ENCODE measurements at regions not wholly inside any gene's neighbourhood (a gene's known extent, or its start where the extent isn't known, plus 50 kb on each side); places are given as distances from the start of the nearest gene placed in this dataset.

DNA sequence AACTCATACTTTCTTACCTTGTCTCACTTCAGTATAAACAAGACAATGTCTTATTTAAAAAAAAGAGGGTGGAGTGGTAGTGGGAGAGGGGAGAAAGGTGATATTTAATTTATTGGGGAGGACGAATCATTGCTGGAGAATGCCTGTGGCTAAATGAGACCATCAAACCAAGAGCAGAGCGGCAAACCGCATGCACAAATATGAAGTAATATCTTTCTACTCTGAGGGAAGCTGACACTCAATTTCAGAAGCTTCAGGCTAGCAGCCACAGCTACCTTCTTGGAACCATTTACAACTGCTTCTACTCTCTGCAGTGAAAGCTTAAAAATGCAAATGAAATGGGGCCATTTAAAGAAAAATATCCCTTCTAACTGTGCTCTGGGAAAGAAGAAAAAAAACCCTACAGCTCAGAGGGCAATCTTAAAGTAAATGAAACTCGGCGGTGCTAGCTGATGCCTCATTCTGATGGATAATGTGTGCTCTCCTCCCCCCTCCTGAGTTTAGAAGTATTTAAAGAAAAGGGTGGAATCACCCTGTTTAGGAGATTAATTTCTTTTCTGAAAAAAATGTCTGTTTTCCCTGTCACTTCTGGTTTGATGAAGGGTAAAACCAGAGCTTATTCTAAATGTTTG lies 178.2 kb upstream of the CAMK1G start:
- TF ChIP-seq, protein P1, sequence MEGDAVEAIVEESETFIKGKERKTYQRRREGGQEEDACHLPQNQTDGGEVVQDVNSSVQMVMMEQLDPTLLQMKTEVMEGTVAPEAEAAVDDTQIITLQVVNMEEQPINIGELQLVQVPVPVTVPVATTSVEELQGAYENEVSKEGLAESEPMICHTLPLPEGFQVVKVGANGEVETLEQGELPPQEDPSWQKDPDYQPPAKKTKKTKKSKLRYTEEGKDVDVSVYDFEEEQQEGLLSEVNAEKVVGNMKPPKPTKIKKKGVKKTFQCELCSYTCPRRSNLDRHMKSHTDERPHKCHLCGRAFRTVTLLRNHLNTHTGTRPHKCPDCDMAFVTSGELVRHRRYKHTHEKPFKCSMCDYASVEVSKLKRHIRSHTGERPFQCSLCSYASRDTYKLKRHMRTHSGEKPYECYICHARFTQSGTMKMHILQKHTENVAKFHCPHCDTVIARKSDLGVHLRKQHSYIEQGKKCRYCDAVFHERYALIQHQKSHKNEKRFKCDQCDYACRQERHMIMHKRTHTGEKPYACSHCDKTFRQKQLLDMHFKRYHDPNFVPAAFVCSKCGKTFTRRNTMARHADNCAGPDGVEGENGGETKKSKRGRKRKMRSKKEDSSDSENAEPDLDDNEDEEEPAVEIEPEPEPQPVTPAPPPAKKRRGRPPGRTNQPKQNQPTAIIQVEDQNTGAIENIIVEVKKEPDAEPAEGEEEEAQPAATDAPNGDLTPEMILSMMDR (IDR thresholded peaks at IDR 0.05; ENCODE audit: insufficient read depth in 1 of 2, low read depth in 1 of 2, low read length in 1 of 2, severe bottlenecking in 1 of 2, unreplicated experiment in 1 of 2), result no peak
- peaks cover 6% of the 10 kb centered on the region for H3K4me1 Mint-ChIP-seq (ENCODE audit: low read depth, unreplicated experiment)
- no peaks in the 10 kb centered on the region for H3K9me3 ChIP-seq
- DNase-seq, result no peak
- H3K9me3 Mint-ChIP-seq (ENCODE audit: unreplicated experiment), result peaks cover 19% of the 10 kb centered on the region
- no peak overlapping the region for H3K4me3 ChIP-seq (ENCODE audit: low read depth, low read length)
- no TSS peak for BruUV-seq (replicated peaks)
- no peaks in the 10 kb centered on the region for H3K36me3 ChIP-seq (ENCODE audit: control insufficient read depth, insufficient read depth, low read length)
- CTCF ChIA-PET, result no interaction called here
- intact Hi-C loops (cut with micrococcal nuclease; ENCODE audit: unreplicated experiment), result no loop called here
- peaks cover 38% of the 10 kb centered on the region for H3K4me1 ChIP-seq
- H3K27me3 ChIP-seq (replicated peaks; ENCODE audit: control insufficient read depth, insufficient read depth, low read length), result no peaks in the 10 kb centered on the region
- H3K27ac Mint-ChIP-seq (ENCODE audit: unreplicated experiment), result peak overlapping the region; percentile 33
- no peak overlapping the region for H3K4me3 Mint-ChIP-seq (ENCODE audit: unreplicated experiment)
- POLR2A ChIA-PET, result no interaction called here
- H3K36me3 Mint-ChIP-seq (ENCODE audit: insufficient read depth, unreplicated experiment), result peaks cover 8% of the 10 kb centered on the region
- H3K27me3 Mint-ChIP-seq (ENCODE audit: insufficient read depth, unreplicated experiment), result no peaks in the 10 kb centered on the region

DNA sequence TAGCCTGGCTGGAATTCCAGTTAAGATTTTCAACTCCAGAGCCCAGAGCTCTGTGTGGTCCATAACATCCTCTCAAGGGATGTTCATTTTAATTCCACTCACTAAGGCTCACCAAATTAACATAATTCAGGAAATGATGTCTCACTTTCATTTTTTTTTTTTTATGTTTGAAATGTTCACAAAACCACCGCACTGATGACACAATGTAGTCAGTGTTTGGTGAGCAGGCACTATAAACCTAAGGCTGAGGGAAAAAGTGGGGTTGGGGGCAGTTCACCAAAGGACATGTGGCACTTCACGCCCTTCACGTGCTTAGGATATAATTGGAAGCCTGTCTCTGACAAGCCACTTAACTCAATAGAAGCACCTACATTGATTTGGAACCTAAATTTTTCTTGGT lies 177.3 kb upstream of the CAMK1G start:
- Histone ChIP-seq H3K4me1 (peaks cover 45% of the 10 kb centered on the region), H3K27me3 (replicated peaks; ENCODE audit: control insufficient read depth, insufficient read depth, low read length) (no peaks in the 10 kb centered on the region), H3K9me3 (no peaks in the 10 kb centered on the region), H3K36me3 (ENCODE audit: control insufficient read depth, insufficient read depth, low read length) (no peaks in the 10 kb centered on the region), H3K4me3 (ENCODE audit: low read depth, low read length) (no peak overlapping the region)
- H3K4me1 Mint-ChIP-seq (ENCODE audit: low read depth, unreplicated experiment), result peaks cover 9% of the 10 kb centered on the region
- no peak overlapping the region for H3K4me3 Mint-ChIP-seq (ENCODE audit: unreplicated experiment)
- H3K27ac Mint-ChIP-seq (ENCODE audit: unreplicated experiment), result no peak overlapping the region
- BruUV-seq (replicated peaks), result no TSS peak
- no peak for DNase-seq
- peaks cover 19% of the 10 kb centered on the region for H3K9me3 Mint-ChIP-seq (ENCODE audit: unreplicated experiment)
- intact Hi-C loops (cut with micrococcal nuclease; ENCODE audit: unreplicated experiment), result no loop called here
- TF ChIP-seq, protein P1 (IDR thresholded peaks at IDR 0.05; ENCODE audit: insufficient read depth in 1 of 2, low read depth in 1 of 2, low read length in 1 of 2, severe bottlenecking in 1 of 2, unreplicated experiment in 1 of 2), result no peak
- peaks cover 8% of the 10 kb centered on the region for H3K36me3 Mint-ChIP-seq (ENCODE audit: insufficient read depth, unreplicated experiment)
- ChIA-PET CTCF (no interaction called here), POLR2A (interaction anchor here (0.6 kb wide), 2 partner anchors 13 to 1272 kb away, joined by 5 to 8 read pairs; no protein-coding TSS in a partner anchor)
- no peaks in the 10 kb centered on the region for H3K27me3 Mint-ChIP-seq (ENCODE audit: insufficient read depth, unreplicated experiment)

GRCh38 chr1:209406595-209406994 lies 176.9 kb upstream of the CAMK1G start:
- intact Hi-C loops (cut with micrococcal nuclease; ENCODE audit: unreplicated experiment), result no loop called here
- Histone ChIP-seq H3K4me3 (ENCODE audit: low read depth, low read length) (no peak overlapping the region), H3K36me3 (ENCODE audit: control insufficient read depth, insufficient read depth, low read length) (no peaks in the 10 kb centered on the region), H3K9me3 (no peaks in the 10 kb centered on the region), H3K27me3 (replicated peaks; ENCODE audit: control insufficient read depth, insufficient read depth, low read length) (no peaks in the 10 kb centered on the region), H3K4me1 (peaks cover 49% of the 10 kb centered on the region)
- no peaks in the 10 kb centered on the region for H3K27me3 Mint-ChIP-seq (ENCODE audit: insufficient read depth, unreplicated experiment)
- TF ChIP-seq, protein P1 (IDR thresholded peaks at IDR 0.05; ENCODE audit: insufficient read depth in 1 of 2, low read depth in 1 of 2, low read length in 1 of 2, severe bottlenecking in 1 of 2, unreplicated experiment in 1 of 2), result no peak
- H3K4me1 Mint-ChIP-seq (ENCODE audit: low read depth, unreplicated experiment), result peaks cover 13% of the 10 kb centered on the region
- no peak for DNase-seq
- no peak overlapping the region for H3K4me3 Mint-ChIP-seq (ENCODE audit: unreplicated experiment)
- BruUV-seq (replicated peaks), result no TSS peak
- peaks cover 8% of the 10 kb centered on the region for H3K36me3 Mint-ChIP-seq (ENCODE audit: insufficient read depth, unreplicated experiment)
- peaks cover 19% of the 10 kb centered on the region for H3K9me3 Mint-ChIP-seq (ENCODE audit: unreplicated experiment)
- POLR2A ChIA-PET, result interaction anchor here (0.6 kb wide), 2 partner anchors 13 to 1272 kb away, joined by 5 to 8 read pairs; no protein-coding TSS in a partner anchor
- CTCF ChIA-PET, result no interaction called here
- H3K27ac Mint-ChIP-seq (ENCODE audit: unreplicated experiment), result no peak overlapping the region

Measured in Caco-2 (cell line).